HUDEP-2 (cell line): ENCODE measurements at regions not wholly inside any gene's neighbourhood (a gene's known extent, or its start where the extent isn't known, plus 50 kb on each side); places are given as distances from the start of the nearest gene placed in this dataset.

Source experiments
- DNase-seq, 76 experiments: peaks; one replicate each; lab custom pipeline; 2025; ENCODE audit not compliant: unreplicated experiment in 76 of 76; lab: John Stamatoyannopoulos, UW

DNA sequence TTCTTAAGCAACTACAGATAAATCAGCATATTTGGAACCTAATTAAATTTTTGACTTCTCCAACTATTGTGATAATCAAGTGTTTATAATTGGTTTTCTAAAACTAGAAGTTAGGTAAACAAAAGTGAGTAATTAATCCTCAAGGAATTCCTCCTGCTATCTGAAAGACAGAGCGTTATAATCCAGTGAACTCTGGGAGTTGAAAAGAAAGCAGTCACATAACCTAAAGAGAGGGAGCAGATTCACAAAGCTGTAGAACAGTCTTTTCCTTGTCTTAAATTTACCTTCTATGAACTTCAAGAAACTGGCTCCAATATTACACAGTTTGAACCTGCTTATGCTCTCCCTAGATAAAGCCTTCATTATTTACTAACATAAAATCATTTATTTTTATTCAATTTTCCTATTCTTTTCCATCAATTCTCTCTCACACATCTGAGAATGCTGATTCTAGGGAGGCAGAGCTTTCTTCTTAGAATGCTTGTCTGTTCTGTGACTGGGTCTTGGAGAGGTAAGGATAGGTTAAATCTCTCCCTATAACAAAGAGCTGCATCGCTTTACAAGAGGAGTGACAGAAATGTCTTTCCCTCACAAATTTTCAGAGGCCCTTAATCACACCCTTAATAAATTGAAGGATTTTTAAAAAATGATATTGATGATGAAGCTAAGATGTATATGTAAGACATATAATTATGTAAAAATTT lies 132.8 kb downstream of the TUSC7 start:
- peak in 8 of 76 experiments; percentile 1 to 45 (median 19) for DNase-seq

DNA sequence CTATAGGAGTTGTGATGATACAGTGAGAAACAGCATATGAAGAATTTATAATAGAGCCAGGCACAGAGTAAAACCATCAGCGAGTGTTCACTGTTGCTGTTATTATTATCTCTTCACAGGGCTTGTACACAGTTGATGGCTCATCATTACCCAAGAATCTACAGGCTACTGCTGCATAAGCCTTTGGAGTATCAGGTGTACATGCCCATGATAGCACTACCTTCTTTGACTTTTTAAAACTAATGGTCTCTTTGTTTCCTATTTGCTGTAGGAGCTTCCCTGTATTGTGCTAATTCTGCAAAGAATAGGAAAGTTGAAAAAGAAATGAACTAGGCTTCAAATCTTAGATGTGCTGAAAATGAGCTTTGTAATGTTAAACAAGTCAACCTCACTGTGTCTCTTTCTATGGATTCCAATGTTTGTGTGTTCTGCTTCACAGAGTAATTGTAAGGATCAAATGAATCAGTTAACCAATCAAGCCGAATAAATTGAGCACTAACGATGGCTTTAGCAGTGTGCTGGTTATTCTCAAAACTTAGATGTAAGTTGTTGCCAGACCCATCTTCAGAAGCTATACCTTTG lies 138.8 kb downstream of the TUSC7 start:
- DNase-seq, result no peak

DNA sequence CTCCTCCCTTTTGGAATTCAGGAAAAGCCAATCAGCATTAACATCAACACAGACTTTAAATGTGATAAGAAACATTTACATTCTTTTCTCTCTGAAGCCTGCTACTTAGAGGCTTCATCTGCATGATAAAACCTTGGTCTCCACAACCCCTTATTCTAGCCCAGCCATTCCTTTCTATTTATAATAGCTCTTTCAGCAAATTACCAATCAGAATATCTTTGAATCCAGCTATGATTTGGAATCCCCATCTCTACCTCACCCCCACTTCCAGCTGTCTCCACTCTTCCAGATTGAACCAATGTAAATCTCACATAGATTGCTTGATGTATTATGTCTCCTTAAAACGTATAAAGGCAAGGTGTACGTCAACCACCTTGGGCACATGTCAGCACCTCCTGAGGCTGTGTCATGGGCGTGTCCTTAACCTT lies 139.7 kb downstream of the TUSC7 start:
- DNase-seq, result no peak

DNA sequence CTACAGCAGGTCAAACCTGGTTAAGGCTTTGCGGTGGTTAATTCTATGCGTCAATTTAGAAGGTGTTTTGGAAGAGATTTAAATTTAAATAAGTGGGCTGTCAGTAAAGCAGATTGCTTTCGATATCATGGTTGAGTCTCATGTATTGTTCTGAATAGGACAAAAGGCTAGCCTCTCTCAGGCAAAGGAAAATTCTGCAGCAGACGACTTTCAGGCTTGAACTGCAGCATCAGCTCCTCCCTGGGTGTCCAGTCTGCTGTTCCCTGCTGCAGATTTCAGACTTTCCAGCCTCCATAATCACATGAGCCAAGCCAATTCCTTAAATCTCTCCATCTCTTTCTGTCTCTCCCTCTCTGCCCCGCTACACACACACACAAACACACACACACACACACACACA lies 143.2 kb downstream of the TUSC7 start:
- DNase-seq, result no peak

DNA sequence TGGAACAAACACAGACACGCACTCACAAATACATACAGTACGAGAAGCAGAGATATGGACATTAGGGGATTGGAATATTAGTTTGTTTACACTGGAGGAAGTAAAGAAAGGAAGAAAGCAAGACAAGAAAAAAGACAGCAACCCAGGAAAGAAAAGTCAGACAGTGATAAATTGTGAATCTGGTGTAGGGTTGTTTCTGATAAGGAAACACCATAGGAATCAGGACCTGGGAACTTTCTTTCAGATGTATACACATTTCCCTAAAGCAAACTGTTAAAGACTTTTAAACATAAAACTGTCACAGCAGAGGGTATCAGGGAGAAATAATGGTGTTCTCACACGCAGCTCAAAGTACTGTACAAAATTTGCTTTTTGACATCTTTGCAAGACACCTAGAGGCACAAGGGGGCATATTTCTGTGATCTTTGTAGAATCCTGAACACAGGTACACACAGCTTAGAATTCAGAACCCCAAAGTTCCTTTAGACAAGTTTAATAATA lies 153.7 kb downstream of the TUSC7 start:
- DNase-seq, result no peak

DNA sequence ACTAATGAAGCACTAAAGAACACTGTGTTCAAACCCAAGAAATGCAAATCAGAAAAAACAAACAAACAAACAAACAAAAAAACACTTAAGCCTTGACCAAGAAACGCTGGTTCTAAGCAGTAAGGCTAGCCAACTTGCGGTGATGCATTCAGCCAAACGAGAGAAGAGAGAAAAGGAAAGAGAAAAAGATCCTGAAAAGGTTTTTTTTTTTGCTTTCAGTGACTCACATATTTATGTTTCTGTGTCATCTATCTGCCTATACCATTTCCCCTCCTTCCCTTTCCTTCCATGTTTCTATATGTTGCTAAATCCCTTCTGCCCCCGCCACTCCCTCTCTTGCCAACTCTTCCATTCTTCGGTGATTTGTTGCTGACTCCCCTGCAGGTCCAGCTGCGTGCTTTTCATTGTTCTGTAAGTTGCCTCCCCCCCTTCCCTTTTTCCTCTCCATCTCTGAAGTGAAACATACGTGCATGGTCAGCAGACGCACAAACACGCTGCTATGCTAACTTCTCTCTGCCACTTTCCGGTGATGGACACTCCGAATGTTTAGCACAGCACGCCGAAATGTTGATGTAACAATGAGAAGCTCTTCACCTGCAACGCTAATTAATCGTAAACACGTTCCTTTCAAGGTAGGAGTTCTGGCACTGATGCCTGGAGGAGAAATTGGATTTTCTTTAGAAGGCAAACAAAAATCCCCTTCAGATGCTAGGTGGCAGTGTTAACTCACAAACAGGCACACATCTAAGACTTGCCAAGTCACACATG lies 154.4 kb downstream of the TUSC7 start:
- DNase-seq, result peak in 2 of 76 experiments; percentile 3 to 10

DNA sequence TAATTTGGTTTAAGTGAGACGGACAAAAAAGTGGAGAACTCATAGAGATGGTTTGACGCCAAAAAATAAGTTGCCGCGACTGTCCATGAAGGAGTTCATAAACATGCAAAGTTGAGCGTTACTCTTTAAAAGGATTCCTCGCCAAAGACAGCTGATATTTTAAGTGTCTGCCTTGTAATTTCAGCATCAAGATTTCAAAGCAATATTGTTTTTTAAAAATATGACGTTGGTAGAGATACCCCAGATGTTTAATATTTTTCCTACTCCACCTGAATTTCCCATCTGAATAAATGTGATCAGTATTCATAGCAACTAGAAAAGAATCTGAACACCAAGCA lies 155.0 kb downstream of the TUSC7 start:
- no peak for DNase-seq

DNA sequence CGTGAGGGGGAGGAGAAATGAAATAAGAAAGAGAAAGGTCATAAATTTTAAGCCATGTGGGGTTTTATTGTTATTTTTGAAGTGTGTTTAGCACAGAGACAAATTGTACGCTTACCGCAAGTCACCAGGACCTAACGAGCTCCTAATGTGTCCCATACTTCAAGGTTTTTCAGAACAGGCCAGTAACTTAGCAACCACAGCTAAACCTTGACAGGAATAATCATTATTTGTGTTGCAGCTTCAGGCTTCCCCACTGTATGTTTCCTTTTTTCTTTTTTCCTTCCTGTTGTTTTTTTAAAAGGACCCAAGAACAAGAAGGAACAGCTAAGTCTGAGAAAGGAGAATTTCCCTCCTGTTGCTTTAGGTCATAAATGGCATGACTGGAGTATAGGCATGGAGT lies 160.8 kb downstream of the TUSC7 start:
- no peak for DNase-seq

DNA sequence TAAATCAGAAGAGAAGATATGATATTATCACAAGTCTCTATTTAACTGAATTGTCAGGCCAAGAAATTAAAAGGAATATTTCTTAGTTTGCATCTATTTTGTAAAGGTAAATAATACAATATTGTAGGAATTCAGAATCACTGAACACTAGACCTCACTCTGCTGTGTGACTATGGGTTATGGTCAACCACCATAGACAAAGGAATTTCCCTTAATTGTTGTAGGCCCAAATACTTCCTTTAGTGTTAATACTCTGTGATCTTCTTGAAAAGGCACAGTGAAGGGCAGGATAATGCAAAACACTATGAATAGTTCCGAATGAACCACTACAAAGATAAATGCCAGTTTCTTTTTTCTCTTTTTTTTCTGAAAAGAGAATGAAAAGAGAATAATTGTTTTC lies 162.3 kb downstream of the TUSC7 start:
- DNase-seq, result no peak

DNA sequence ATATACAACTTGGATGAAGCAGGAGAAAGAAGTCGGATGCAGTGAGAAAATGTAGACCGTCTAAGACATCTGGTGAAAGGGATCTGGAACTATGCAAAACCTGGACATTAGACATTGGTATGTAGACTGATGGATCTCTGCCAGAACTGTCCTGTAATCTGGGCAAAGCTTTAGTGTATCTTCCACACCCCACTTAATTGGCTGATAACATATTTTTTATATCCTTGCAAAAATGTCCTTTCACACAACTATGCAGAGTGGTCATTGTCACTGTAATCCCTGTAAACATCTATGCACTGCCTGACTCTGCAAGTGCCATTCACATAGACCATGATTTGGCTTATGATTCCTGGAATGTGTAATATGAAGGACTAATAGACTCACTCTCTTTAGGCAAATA lies 163.1 kb downstream of the TUSC7 start:
- DNase-seq, result no peak

DNA sequence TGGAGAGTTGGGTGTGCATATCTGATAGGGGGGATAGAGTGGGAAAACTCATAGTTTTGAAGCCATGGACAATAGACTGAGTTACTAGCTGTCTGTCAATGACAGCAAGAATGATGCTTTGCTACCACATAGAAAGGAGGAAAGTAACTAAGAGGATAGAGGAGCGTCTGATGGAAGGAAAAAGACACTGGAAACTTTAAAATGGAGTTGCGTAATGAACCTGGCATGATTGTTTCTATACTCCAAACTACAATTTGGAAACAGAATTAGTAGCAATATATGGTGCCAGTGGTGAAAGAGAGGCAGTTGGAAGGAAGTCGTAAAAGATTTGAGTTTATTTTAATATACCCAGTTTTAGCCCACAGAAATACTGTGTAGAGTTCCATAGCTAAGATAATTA lies 163.6 kb downstream of the TUSC7 start:
- DNase-seq, result no peak

DNA sequence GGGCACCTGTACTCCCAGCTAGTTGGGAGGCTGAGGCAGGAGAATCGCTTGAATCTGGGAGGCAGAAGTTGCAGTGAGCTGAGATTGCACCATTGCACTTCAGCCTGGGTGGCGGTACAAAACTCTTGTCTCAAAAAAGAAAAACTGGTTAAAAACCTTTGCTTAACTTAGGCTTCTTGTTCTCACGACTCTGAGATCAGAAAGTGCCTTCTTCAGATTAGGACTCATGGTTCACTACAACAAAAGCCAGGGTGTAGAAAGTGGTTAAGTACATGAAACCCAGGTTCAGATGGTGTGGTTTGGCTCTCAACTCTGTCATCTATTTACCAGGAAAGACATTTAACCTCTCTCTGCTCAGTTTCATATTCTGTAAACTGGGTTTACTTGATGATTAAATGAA lies 168.4 kb downstream of the TUSC7 start:
- no peak for DNase-seq

DNA sequence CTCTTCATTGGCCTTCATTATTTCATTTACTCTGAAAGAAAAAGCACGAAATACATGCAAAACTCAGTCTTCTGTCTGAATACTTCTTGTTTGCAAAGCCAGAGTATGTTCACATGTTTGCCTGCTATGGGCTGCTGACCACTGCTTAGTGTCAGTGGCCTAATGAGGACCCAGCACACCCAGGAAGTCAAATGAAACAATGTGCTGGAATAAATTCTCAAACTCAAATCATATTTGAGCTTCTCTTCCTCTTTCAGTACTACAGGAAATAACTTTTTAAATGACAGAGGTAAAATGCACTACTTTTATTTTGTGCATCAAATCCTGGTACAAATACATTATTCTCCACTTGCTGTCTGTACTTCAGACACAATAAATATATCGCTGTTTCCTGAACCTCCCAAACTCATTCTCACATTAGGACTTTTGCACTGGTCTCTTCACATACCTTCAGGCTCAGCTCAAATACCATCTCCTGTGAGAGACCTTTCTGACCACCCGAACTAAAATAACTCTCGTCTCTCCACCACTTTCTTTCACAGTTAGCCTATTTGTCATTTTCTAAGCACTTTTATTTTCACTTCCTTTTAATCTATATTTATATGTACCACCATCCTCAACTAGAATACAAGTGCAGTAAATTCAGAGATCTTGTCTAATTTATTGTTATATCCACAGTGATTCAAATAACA lies 176.8 kb downstream of the TUSC7 start:
- no peak for DNase-seq

DNA sequence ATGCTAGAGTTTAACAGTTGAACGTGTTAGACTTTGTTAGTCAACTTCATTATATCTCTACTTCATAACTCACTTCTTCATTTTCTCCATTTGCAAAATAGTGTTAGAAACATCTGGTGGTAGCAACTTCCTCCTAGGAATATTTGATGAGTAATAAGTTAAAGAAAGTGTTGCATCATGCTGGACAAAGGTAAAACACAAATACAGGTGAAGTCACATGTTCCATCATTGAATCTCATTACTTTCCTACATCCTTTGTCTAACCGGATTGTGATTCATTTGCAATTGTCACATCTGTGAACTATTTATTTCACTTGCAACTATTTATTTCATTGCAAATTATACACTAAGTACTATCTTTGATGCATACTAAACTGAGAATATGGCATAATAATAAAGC lies 186.5 kb downstream of the TUSC7 start:
- DNase-seq, result no peak

DNA sequence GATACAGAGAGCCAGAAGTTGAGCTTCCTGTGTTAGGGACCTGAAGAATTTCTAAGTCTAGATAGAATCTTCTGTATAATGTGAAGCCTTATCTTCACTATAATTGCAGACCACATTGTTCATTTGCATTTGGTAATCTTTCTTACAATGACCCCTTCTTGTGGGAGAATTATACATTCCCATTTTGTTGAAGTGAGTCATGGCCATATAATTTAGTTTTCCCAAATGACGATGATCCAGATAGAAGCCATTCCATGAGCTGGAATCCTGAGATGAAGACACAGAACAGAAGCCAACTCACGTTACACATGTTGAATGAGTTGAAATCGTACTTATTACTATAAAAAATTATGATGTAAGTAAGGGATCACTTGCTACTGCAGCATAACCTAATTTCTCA lies 187.8 kb downstream of the TUSC7 start:
- DNase-seq, result no peak

DNA sequence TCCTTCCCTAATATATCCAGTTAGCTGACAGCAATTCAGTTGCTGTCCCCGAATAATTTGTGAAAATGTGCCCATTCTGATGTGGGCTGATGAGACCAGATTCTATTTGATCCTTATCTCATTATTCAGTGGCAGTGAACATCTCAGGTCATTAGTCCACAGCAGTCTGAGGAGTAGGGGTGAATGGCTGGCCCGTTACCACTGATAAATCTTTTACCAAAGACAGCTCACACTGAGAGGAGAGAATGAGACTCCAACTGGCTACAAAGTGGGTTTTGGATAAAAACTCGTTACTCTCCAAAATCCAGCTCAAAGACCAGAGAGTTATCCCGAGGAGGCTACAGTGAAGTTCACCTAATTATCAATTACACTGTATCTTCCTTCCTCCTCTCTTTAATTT lies 189.7 kb downstream of the TUSC7 start:
- no peak for DNase-seq

DNA sequence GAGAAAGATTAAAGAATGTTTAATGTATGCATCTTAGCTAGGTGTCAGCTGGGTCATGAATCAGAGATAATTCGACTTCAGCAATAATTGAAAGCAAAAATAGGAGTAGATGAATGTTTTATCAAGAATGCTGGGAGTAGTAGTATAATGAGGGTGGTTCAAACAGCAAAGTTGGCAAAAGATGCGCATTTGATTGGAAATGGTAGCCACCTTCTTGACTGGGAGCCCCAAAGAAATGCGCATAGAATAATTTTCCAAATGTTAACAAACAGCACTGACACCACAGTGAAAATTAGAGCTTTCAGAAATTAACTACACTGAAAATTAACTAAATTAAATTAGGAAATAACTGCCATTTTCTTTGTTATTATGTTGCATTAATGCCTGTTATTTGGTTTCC lies 195.8 kb downstream of the TUSC7 start:
- DNase-seq, result no peak

DNA sequence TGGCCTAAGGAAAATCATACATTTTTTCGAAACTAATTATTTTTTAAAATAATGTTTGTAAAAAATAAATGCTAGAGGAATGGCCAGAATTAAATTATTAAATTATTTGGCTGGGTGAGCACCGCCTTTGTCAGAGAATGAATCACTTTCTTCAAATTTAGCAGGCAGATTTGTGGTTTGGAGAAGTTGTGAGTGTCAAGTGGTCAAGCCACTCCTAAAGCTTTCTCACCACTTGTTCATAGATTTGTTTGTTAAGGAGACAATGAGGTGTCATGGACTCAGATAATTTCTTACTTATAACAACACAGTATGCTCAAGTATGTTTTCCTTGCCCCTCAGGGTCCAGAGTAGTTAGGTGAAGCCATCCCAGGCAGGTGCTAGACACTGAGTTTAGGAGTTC lies 196.2 kb downstream of the TUSC7 start:
- no peak for DNase-seq

DNA sequence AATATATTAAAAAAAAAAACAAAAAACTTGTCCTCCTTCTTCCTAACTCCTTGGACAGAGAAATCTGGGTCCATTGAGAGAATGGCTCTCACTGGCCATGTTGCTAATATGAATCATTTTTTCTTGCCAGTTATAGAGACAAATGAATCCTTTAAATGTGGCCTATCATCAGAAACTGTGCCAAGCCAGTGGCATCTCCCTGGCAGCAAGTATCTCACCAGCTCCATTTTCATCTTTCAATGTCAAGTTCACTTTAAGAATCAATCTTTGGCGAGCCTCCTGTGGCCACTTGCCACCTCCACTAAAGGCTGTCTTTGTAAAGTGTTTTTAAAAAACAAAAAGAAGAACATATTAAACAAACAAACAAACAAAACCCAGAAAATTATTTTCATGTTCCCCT lies 202.5 kb downstream of the TUSC7 start:
- no peak for DNase-seq

DNA sequence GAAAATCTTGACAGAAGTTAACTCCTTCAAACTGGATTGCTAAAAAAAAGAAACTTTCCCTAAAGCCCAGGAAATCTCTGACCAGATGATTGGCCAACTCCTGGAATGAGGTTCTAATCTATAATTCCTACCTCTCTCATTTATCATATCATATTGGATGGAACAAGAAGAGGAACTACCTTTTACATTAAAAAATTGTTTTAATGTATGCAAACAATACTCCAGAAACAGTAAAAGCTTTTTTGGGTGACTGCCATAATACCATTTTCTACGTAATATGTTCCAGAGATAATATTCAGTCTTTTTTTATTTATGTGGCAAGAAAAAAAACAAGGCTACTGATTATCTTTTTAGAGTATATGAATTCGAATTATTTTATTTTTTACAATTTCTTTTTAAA lies 204.4 kb downstream of the TUSC7 start:
- no peak for DNase-seq

DNA sequence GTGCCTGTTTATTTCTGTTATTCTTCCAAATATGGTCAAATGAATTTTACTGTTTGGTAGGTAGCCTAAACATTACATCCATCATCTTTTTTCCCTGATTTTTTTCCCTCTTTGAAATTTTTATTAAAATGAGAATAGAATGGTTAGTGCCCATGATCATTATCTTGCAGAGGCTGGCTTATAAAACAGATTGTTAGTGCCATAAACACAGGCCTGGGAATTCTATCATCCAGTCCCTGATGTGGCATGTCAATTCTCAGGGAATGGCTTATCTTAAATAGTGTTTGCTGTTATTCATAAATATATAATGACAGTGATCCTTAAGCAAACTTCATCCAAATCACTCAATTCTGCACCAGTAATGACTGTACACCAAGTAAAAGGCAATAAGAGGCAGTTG lies 207.3 kb downstream of the TUSC7 start:
- DNase-seq, result no peak
